Stimulated activated naive B cell treated with anti-CD40 and anti-IgM and Interleukin-4, amounts not matched to agents 10 μg/mL and 1 μg/mL and 100 μg/mL, for 72 hours (primary cell): ENCODE measurements at regions not wholly inside any gene's neighbourhood (a gene's known extent, or its start where the extent isn't known, plus 50 kb on each side); places are given as distances from the start of the nearest gene placed in this dataset.
A peak's percentile ranks its signal among the peaks of the same experiment; 100 is the strongest.

Source experiments
- ATAC-seq, 2 donors: fragments of 150-1000 bp; cut with Tn5 transposase; replicated peaks; 2 replicates each; pipeline ENCODE4 v1.10.0; 2021; ENCODE audit warnings: moderate library complexity in 1 of 2
- DNase-seq: peaks from one replicate; pipeline ENCODE4 v3.0.0; 2021
- H3K27ac Mint-ChIP-seq: one replicate; pipeline ENCODE4 v1.8.0; 2022; ENCODE audit warnings: mild to moderate bottlenecking, mixed read lengths
- H3K27me3 Mint-ChIP-seq, 2 donors: one replicate each; pipeline ENCODE4 v1.8.0; 2022; ENCODE audit warnings: mixed read lengths in 2 of 2
- H3K36me3 Mint-ChIP-seq, 2 donors: one replicate each; pipeline ENCODE4 v1.8.0; 2022; ENCODE audit warnings: mixed read lengths in 2 of 2, mild to moderate bottlenecking in 1 of 2
- H3K4me1 Mint-ChIP-seq, 2 donors: one replicate each; pipeline ENCODE4 v1.8.0; 2022; ENCODE audit warnings: mixed read lengths in 2 of 2, mild to moderate bottlenecking in 1 of 2
- H3K4me3 Mint-ChIP-seq, 2 donors: one replicate each; pipeline ENCODE4 v1.8.0; 2022; ENCODE audit warnings: mild to moderate bottlenecking in 2 of 2, mixed read lengths in 2 of 2, moderate library complexity in 1 of 2
- H3K9me3 Mint-ChIP-seq, 2 donors: one replicate each; pipeline ENCODE4 v1.8.0; 2022; ENCODE audit warnings: mixed read lengths in 2 of 2, mild to moderate bottlenecking in 1 of 2

GRCh38 chr6:85396159-85396808 is 53.6 kb upstream of the NT5E start:
- H3K27me3 Mint-ChIP-seq = no peaks in the 10 kb centered on the region
- peaks cover 7% of the 10 kb centered on the region in 2 donors for H3K9me3 Mint-ChIP-seq
- H3K4me1 Mint-ChIP-seq = peaks cover 2 to 3% of the 10 kb centered on the region in 2 donors
- ATAC-seq (no peak), DNase-seq (no peak)
- H3K4me3 Mint-ChIP-seq = no peak overlapping the region
- no peak overlapping the region for H3K27ac Mint-ChIP-seq
- no peaks in the 10 kb centered on the region for H3K36me3 Mint-ChIP-seq

GRCh38 chr6:85395746-85396145 is 54.1 kb upstream of the NT5E start:
- H3K36me3 Mint-ChIP-seq = no peaks in the 10 kb centered on the region
- ATAC-seq (no peak), DNase-seq (no peak)
- no peak overlapping the region for H3K27ac Mint-ChIP-seq
- no peaks in the 10 kb centered on the region for H3K4me1 Mint-ChIP-seq
- H3K4me3 Mint-ChIP-seq = no peak overlapping the region
- H3K9me3 Mint-ChIP-seq = peaks cover 7% of the 10 kb centered on the region in 2 donors
- H3K27me3 Mint-ChIP-seq = no peaks in the 10 kb centered on the region

- no peak overlapping the region for H3K27ac Mint-ChIP-seq
- peaks cover 0 to 3% of the 10 kb centered on the region in 2 donors for H3K27me3 Mint-ChIP-seq
- ATAC-seq = no peak
- no peak overlapping the region for H3K4me3 Mint-ChIP-seq
- peaks cover 7% of the 10 kb centered on the region in 2 donors for H3K9me3 Mint-ChIP-seq
- DNase-seq = no peak
- H3K4me1 Mint-ChIP-seq = no peaks in the 10 kb centered on the region
- no peaks in the 10 kb centered on the region for H3K36me3 Mint-ChIP-seq
These were observed 54.9 kb upstream of the NT5E start for GRCh38 chr6:85394853-85395538.

GRCh38 chr6:85394199-85394598 is 55.7 kb upstream of the NT5E start:
- no peak for DNase-seq
- no peak for ATAC-seq
- H3K27ac Mint-ChIP-seq = no peak overlapping the region
- peaks cover 0 to 6% of the 10 kb centered on the region in 2 donors for H3K27me3 Mint-ChIP-seq
- no peak overlapping the region for H3K4me3 Mint-ChIP-seq
- peaks cover 7% of the 10 kb centered on the region in 2 donors for H3K9me3 Mint-ChIP-seq
- H3K4me1 Mint-ChIP-seq = no peaks in the 10 kb centered on the region
- H3K36me3 Mint-ChIP-seq = no peaks in the 10 kb centered on the region

GRCh38 chr6:85392379-85392778 is 57.5 kb upstream of the NT5E start:
- no peak overlapping the region for H3K27ac Mint-ChIP-seq
- peaks cover 0 to 8% of the 10 kb centered on the region in 2 donors for H3K27me3 Mint-ChIP-seq
- peaks cover 1 to 2% of the 10 kb centered on the region in 2 donors for H3K9me3 Mint-ChIP-seq
- DNase-seq = no peak
- no peak overlapping the region for H3K4me3 Mint-ChIP-seq
- ATAC-seq = no peak
- no peaks in the 10 kb centered on the region for H3K4me1 Mint-ChIP-seq
- no peaks in the 10 kb centered on the region for H3K36me3 Mint-ChIP-seq

GRCh38 chr6:85390775-85391174 is 59.1 kb upstream of the NT5E start:
- Mint-ChIP-seq H3K27me3 (peaks cover 0 to 8% of the 10 kb centered on the region in 2 donors), H3K9me3 (no peaks in the 10 kb centered on the region), H3K36me3 (no peaks in the 10 kb centered on the region), H3K27ac (no peak overlapping the region), H3K4me1 (no peaks in the 10 kb centered on the region), H3K4me3 (no peak overlapping the region)
- ATAC-seq (no peak), DNase-seq (no peak)

GRCh38 chr6:85390105-85390728 is 59.7 kb upstream of the NT5E start:
- Mint-ChIP-seq H3K4me3 (no peak overlapping the region), H3K27me3 (peaks cover 0 to 8% of the 10 kb centered on the region in 2 donors), H3K9me3 (no peaks in the 10 kb centered on the region), H3K4me1 (no peaks in the 10 kb centered on the region), H3K36me3 (no peaks in the 10 kb centered on the region), H3K27ac (no peak overlapping the region)
- no peak for DNase-seq
- ATAC-seq = no peak

GRCh38 chr6:85389151-85389797 is 60.6 kb upstream of the NT5E start:
- Mint-ChIP-seq H3K4me3 (no peak overlapping the region), H3K36me3 (no peaks in the 10 kb centered on the region), H3K4me1 (no peaks in the 10 kb centered on the region), H3K9me3 (no peaks in the 10 kb centered on the region), H3K27me3 (peaks cover 0 to 8% of the 10 kb centered on the region in 2 donors), H3K27ac (no peak overlapping the region)
- ATAC-seq (no peak), DNase-seq (no peak)

GRCh38 chr6:85388531-85388930 is 61.4 kb upstream of the NT5E start:
- H3K27ac Mint-ChIP-seq = no peak overlapping the region
- DNase-seq = no peak

GRCh38 chr6:85385636-85386315 is 64.1 kb upstream of the NT5E start:
- Mint-ChIP-seq H3K9me3 (no peaks in the 10 kb centered on the region), H3K27ac (no peak overlapping the region), H3K4me1 (no peaks in the 10 kb centered on the region), H3K4me3 (no peak overlapping the region), H3K27me3 (peaks cover 0 to 8% of the 10 kb centered on the region in 2 donors), H3K36me3 (no peaks in the 10 kb centered on the region)
- ATAC-seq (no peak), DNase-seq (no peak)

More at GRCh38 chr6:85388531-85388930, 61.4 kb upstream of the NT5E start:
- no peaks in the 10 kb centered on the region for H3K9me3 Mint-ChIP-seq
- H3K4me3 Mint-ChIP-seq = no peak overlapping the region
- H3K36me3 Mint-ChIP-seq = no peaks in the 10 kb centered on the region
- H3K27me3 Mint-ChIP-seq = peaks cover 0 to 8% of the 10 kb centered on the region in 2 donors
- ATAC-seq = no peak
- no peaks in the 10 kb centered on the region for H3K4me1 Mint-ChIP-seq

- Mint-ChIP-seq H3K27ac (no peak overlapping the region), H3K4me1 (no peaks in the 10 kb centered on the region), H3K4me3 (no peak overlapping the region), H3K27me3 (no peaks in the 10 kb centered on the region), H3K36me3 (no peaks in the 10 kb centered on the region), H3K9me3 (no peaks in the 10 kb centered on the region)
- ATAC-seq (no peak), DNase-seq (no peak)
These were observed 66.8 kb upstream of the NT5E start for GRCh38 chr6:85383042-85383441.

- DNase-seq (no peak), ATAC-seq (no peak)
- Mint-ChIP-seq H3K36me3 (no peaks in the 10 kb centered on the region), H3K9me3 (no peaks in the 10 kb centered on the region), H3K27me3 (no peaks in the 10 kb centered on the region), H3K4me1 (no peaks in the 10 kb centered on the region), H3K27ac (no peak overlapping the region), H3K4me3 (no peak overlapping the region)
These were observed 67.3 kb upstream of the NT5E start for GRCh38 chr6:85382541-85382940.

GRCh38 chr6:85372915-85373270 is 77.0 kb upstream of the NT5E start:
- no peak for DNase-seq
- Mint-ChIP-seq H3K4me1 (no peaks in the 10 kb centered on the region), H3K27ac (no peak overlapping the region), H3K9me3 (no peaks in the 10 kb centered on the region), H3K36me3 (no peaks in the 10 kb centered on the region), H3K27me3 (peaks cover 0 to 5% of the 10 kb centered on the region in 2 donors), H3K4me3 (no peak overlapping the region)
- no peak for ATAC-seq

- Mint-ChIP-seq H3K9me3 (no peaks in the 10 kb centered on the region), H3K4me1 (no peaks in the 10 kb centered on the region), H3K36me3 (no peaks in the 10 kb centered on the region), H3K27ac (no peak overlapping the region), H3K4me3 (no peak overlapping the region), H3K27me3 (peaks cover 1 to 5% of the 10 kb centered on the region in 2 donors)
- ATAC-seq (peak; percentile 57 to 63), DNase-seq (no peak)
These were observed 77.5 kb upstream of the NT5E start for GRCh38 chr6:85372188-85372914.
